Femur (tissue), 1 donor: ENCODE measurements at regions not wholly inside any gene's neighbourhood (a gene's known extent, or its start where the extent isn't known, plus 50 kb on each side); places are given as distances from the start of the nearest gene placed in this dataset.
A peak's percentile ranks its signal among the peaks of the same experiment; 100 is the strongest.

Experiments used
- DNase-seq: peaks from one replicate; pipeline ENCODE4 v3.0.0-alpha.2; 2017

DNA sequence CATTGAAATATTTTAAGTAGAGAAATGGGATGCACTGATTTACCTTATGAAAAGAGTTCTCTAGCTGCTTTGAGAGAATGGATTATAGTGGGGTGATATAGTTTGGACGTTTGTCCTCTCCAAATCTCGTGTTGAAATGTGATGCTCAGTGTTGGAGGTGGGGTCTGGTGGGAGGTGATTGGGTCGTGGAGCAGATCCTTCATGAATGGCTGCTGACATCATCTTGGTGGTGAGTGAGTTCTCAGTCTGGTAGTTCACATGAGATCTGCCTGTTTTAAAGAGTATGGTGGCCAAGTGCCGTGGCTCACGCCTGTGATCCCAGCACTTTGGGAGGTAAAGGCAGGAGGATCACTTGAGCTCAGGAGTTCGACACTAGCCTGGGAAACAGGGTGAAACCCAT is 58.7 kb upstream of the SH3RF3 start:
- DNase-seq, result no peak

GRCh38 chr2:109069331-109070194 is 59.4 kb upstream of the SH3RF3 start:
- DNase-seq, result no peak

GRCh38 chr2:109068811-109069210 is 60.2 kb upstream of the SH3RF3 start:
- no peak for DNase-seq

GRCh38 chr2:109067631-109068125 is 61.3 kb upstream of the SH3RF3 start:
- DNase-seq, result no peak

GRCh38 chr2:109066917-109067597 is 61.9 kb upstream of the SH3RF3 start:
- DNase-seq, result no peak

GRCh38 chr2:109066501-109066900 is 62.5 kb upstream of the SH3RF3 start:
- DNase-seq, result no peak

DNA sequence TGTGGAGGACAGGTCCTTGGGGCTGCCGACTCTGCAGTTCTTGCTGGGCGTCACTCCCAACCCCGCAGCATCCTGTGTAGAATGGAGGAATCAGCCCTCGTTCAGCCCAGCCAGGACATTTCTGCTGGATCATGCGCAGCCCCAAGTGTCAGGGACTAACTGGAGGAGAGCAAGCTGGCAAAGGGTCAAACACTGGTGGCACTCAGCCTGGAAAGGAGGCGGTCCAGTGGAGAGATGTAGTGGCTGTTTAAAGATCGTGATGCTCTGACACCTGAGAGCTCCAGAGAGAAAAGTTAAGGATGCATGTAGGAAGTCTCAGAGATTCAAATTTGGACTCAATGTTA is 63.6 kb upstream of the SH3RF3 start:
- DNase-seq, result peak; percentile 39

DNA sequence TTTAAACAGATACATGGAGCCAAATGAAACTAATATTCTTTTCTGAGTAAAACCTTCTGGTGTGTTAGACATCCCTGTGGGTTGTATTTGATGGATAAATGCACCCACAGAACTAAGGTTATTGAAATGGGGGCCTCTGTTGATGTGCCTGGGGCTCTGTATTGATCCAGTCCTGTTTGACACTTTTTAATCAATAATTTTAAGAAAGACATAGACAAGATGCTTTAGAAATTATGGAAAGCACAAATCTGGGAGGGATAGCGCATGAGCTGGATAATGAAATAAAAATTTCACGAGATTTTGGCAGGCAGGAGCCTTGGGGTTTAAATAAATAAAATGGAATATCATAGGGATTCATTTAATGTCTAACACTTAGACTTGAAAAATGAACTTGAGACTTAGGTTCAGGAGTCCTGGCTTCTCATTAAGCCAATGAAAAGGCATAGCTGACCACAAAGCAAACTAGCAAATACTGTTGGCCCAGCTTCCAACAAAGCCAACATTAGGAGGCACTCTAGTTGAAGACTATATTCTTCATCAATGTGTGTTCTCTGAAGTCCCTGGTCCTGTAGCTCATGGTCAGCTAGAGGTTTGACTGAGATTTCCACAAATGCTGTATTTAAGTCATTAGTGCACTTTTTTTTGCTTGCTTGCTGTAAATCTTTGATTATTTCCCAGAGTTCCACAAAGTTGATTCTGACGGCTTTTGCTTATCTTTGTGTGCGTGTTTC is 64.2 kb upstream of the SH3RF3 start:
- DNase-seq, result no peak

GRCh38 chr2:109062859-109063700 is 65.9 kb upstream of the SH3RF3 start:
- no peak for DNase-seq

DNA sequence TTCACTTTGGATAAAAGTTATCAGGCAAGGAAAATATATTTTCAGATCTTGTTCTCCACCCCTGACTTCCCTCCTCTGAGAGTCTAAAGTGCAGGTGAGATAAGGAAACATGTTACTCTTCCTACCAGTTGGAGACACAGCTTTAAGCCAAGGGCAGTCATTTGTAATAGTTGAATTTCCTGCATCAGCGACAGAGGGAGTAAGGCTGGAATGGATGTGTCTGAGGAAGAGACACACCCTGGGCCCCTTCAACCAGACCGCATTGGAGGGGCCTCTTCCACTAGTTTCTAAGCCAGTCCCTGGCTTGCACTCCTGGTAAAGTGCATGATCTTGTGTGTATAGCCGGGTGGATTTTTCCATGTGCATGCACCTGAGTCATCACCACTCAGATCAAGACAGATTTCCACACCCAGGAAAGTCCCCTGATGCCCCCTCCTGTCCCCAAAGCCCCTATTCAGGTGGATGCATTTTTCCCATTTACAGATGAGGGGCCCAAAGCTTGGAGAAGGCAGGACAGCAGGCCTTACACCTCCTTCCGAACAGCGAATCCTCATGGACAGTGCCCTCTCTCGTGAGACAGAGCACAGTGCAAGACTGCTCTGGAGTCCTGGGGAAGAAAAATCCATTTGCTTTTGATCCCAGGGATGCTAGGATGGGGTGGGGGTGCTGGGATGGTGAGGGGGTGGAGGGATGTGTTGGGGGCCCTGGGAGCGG is 66.7 kb upstream of the SH3RF3 start:
- DNase-seq, result no peak

DNA sequence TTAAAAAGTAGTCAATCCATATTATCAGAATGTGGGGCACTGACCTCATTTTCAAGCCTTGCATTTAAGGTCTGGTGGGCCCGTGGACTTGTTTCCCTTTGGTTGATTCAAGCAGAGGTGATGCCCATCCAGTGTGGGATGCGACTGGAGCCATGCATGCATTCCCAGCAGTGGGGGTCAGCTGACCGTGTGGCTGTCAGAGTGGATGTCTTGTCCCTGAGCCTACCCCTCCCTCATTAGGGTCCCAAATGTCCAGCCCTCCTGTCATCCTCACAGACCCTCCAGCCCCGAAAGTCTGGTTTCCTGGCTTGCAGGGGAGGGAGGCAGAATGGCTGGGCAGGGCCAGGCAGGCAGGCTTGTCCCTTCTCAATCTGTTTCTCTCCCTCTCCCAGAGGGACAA is 67.3 kb upstream of the SH3RF3 start:
- DNase-seq, result no peak

DNA sequence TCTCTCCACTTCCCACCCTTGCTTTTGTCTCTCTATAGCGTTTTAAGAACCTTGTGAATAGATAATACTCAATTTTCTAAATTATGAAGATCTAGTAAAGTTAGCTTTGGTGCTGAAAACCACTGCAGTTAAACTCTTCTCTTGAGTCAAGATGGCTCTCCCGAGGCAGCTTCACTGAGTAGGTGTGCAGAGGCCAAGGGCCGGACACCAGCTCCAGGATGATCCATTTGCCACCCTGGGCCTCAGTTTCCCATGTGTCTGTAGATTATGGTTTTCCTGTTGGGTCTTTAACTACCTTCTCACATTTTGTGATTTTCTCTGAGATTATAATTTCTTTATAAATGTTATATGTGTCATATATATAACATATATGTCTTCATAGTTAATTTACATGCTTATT is 68.5 kb upstream of the SH3RF3 start:
- no peak for DNase-seq

DNA sequence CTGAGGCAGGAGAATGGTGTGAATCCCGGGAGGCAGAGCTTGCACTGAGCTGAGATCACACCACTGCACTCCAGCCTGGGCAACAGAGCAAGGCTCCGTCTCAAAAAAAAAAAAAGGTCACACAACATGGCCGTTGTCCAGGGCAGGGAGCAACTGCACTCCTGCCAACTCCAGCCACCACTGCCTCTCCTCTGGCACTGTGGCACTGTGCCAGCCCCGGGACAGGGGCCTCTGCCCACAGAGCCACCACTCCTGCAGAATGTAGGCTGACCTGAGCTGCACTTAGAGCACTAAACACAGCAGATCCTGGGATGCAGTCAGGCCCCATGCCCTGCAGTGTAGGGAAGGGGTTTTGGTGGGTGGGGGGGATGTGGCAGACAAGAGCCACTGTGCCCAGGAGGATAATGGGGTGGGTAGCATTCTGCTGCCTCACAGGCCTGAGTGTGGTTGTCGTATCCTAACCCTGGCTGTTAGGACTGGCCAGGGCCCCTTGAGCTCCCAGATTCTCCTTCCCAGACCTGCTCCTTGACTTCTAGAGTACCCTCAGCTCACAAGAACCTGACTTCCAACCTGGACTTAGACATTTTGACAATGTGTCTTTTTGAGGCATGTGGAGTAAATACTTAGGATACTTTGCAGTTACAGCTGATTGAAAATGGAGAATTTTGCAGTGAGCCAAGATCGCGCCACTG is 69.4 kb upstream of the SH3RF3 start:
- no peak for DNase-seq

DNA sequence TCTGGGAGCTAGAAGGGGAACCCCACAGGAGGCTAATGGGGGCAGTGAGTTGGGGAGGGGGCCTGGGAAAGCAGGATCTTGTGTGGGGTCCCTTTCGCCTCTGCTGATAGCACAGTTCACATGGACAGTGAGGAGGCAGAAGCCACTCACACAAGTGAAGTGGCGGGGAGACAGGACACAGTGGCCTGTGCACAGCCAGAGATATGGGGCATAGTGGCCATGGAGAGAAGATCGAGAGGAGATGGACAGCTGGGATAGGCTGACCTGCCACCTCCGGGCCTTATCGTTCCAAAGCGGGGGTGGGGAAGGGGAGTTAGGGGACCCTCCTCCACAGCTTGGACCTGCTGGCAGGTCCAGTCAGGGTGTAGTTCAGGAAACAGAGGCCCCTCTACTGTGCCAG is 69.8 kb upstream of the EDAR start:
- DNase-seq, result no peak

GRCh38 chr2:109058191-109058632 is 69.2 kb upstream of the EDAR start:
- DNase-seq, result no peak

DNA sequence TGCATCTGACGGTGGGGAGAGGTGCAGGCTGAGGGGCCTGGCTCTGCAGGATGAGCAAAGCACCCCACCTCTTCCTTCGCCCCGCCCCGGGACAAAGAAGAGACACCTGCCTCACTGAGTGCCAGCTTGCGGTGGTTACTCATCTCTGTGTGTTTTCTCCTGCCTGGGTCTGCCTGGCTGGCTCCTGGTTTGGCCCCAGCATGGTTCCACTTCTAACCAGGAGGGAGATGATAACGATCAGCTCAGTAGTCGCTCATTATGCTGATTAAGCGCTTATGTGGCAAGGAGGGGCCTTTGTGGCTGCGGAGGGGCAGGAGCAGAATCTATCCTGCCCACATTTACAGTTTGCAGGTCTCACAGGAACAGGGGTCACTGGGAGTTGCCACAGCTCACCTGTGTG is 68.7 kb upstream of the EDAR start:
- no peak for DNase-seq

DNA sequence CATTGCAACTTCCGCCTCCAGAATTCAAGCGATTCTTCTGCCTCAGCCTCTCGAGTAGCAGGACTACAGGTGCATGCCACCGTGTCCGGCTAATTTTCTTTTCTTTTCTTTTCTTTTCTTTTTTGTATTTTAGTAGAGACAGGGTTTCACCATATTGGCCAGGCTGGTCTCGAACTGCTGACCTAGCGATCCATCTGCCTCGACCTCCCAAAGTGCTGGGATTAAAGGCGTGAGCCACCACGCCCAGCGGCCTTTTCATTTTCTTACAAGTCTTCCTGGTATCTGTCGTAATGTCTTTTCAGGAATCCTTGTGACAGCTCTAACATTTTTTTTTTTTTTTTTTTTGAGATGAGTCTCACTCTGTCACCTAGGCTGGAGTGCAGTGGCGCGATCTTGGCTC is 66.4 kb upstream of the EDAR start:
- no peak for DNase-seq

GRCh38 chr2:109054865-109055264 is 65.8 kb upstream of the EDAR start:
- no peak for DNase-seq

DNA sequence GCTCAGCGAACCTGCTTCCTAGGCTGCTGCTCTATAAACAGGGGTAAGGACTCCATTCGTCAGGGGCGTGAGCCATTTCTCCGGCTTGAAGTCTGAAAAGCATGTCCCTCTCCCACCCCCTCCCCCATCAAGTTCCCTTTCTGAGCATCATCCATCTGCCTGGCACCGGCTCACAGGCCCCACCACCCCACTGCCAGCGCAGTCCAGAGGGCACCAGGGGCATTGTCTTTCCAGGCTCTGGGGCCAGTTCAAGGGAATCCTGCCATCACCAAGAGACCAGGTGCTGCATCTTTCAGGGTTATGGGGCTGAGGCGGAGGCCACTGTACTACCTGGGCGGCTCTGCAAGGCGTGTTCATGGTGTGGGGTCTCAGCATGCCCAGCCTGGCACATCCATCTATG is 64.7 kb upstream of the EDAR start:
- DNase-seq, result no peak

DNA sequence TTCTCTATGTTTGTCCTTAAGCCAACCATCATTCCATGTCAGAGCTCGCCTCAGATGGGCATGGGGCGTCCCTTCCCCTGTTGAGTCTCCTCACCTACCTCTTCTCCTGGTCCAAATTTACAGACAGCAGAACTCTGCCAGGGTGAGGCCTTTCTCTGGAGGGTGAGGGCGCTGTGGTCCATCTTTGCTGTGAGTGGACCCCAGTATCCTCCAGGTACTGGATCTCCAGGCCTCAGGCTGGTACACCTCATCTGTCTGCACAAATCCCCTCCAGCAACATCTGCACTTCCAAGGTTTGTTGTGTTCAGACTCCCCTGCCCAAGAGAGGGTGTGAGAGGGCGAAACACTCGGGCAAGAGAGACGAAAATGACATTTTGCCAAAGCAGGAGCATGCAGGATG is 63.9 kb upstream of the EDAR start:
- DNase-seq, result no peak

GRCh38 chr2:109049022-109049421 is 60.0 kb upstream of the EDAR start:
- no peak for DNase-seq
